Body of pancreas (tissue), 4 donors: ENCODE measurements at regions not wholly inside any gene's neighbourhood (a gene's known extent, or its start where the extent isn't known, plus 50 kb on each side); places are given as distances from the start of the nearest gene placed in this dataset.

Experiments used
- POLR2A ChIP-seq, 3 donors: fragments of 450-650 bp; IDR thresholded peaks; one replicate each; pipeline ENCODE4 v1.6.1; 2016; ENCODE audit warnings: antibody characterized with exemption in 3 of 3, mild to moderate bottlenecking in 2 of 3
- TF ChIP-seq, protein P1 (sequence below), 7 experiments: fragments of 450-650 bp in 4 of 7; fragments of 200-600 bp in 3 of 7; sonication (generic) in 3 of 7; IDR thresholded peaks; one replicate each; pipeline ENCODE4 v1.5.1; 2016 to 2019; ENCODE audit warnings: antibody characterized with exemption in 7 of 7

DNA sequence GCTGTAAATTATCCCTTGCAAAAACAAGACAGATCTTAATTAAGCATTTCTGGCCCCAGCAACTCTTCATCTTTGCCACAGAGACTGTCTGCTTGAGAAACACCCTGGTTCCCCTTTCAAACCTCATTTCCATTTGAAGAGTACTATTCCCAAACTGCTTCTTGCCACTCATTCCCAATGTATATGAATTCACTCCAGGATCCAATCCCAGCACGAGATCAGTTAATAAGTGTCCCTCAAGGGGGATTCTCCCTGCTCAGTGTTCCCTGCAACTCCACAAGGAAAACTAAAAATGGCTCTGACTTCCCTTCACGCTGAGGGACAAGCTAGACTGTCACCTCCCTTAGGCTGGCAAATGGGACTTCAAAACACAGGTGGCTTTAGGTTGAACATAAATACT lies 173.2 kb downstream of the SIPA1L2 start:
- TF ChIP-seq, protein P1, sequence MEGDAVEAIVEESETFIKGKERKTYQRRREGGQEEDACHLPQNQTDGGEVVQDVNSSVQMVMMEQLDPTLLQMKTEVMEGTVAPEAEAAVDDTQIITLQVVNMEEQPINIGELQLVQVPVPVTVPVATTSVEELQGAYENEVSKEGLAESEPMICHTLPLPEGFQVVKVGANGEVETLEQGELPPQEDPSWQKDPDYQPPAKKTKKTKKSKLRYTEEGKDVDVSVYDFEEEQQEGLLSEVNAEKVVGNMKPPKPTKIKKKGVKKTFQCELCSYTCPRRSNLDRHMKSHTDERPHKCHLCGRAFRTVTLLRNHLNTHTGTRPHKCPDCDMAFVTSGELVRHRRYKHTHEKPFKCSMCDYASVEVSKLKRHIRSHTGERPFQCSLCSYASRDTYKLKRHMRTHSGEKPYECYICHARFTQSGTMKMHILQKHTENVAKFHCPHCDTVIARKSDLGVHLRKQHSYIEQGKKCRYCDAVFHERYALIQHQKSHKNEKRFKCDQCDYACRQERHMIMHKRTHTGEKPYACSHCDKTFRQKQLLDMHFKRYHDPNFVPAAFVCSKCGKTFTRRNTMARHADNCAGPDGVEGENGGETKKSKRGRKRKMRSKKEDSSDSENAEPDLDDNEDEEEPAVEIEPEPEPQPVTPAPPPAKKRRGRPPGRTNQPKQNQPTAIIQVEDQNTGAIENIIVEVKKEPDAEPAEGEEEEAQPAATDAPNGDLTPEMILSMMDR (IDR thresholded peaks at IDR 0.05): no peak
- TF ChIP-seq POLR2A (IDR thresholded peaks at IDR 0.05): no peak
